ENCODE measurements at regions not wholly inside any gene's neighbourhood (a gene's known extent, or its start where the extent isn't known, plus 50 kb on each side); places are given as distances from the start of the nearest gene placed in this dataset.

DNA sequence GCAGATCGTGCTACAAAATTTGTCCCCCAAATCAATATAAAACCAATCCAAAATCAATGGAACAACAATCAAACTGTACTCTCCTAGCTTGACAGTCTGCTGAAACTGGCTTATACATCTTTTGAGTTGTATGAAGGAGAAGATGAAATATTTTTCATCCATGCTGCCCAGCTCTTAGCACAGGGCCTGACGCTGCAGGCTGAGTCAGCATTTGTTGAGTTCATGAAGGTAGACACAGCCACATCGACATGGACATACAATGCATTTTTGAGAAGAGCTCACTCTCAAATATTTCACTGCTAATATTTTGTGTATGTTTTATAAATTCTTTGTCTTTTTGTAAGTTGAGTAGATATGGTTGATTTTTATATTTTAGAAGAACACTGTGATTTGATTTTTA, 327.3 kb downstream of the OTOL1 start:
- BruUV-seq (replicated peaks): no TSS peak
- Histone ChIP-seq H3K36me3 (ENCODE audit: control insufficient read depth, insufficient read depth, low read length) (no peaks in the 10 kb centered on the region), H3K4me3 (no peak overlapping the region), H3K9me1 (ENCODE audit: control insufficient read depth, insufficient read depth, low read length) (no peaks in the 10 kb centered on the region), H3K9me3 (replicated peaks; ENCODE audit: control insufficient read depth, insufficient read depth, low read depth, low read length) (no peaks in the 10 kb centered on the region; the same call in 1 of the 2 replicates), H3K9ac (ENCODE audit: insufficient read depth in 1 of 2, low read depth in 2 of 2, low read length in 2 of 2) (no peak overlapping the region), H3K79me2 (ENCODE audit: control insufficient read depth, insufficient read depth, low read length) (no peaks in the 10 kb centered on the region), H3K4me1 (replicated peaks in 1 of 2; ENCODE audit: control insufficient read depth in 2 of 2, insufficient read depth in 2 of 2, low read length in 2 of 2) (no peaks in the 10 kb centered on the region), H3K27ac (ENCODE audit: extremely low read depth, low read depth, low read length) (no peak overlapping the region), H4K20me1 (replicated peaks; ENCODE audit: control insufficient read depth, insufficient read depth, low read length) (no peaks in the 10 kb centered on the region), H2AFZ (ENCODE audit: low read depth, low read length) (no peak overlapping the region), H3K4me2 (ENCODE audit: insufficient read depth, low read length) (no peak overlapping the region), H3K27me3 (ENCODE audit: control insufficient read depth in 2 of 2, insufficient read depth in 2 of 2, low read length in 2 of 2) (no peaks in the 10 kb centered on the region)
- FAIRE-seq (no peak), DNase-seq (ENCODE audit: extremely low read depth in 1 of 4, low spot score in 3 of 4) (no peak), ATAC-seq (no peak)
- intact Hi-C loops (cut with micrococcal nuclease) (no loop called here), in situ Hi-C loops (cut with MboI) (no loop called here)
- ChIA-PET POLR2A (no interaction called here), CTCF (ENCODE audit: low intra/inter-chr PET ratio) (no interaction called here)
- 3% methylated on average over 3 of the region's 3 CpGs for WGBS (ENCODE audit: insufficient coverage, low coverage, missing lambda C conversion rate)
- TF ChIP-seq PTRF (tag; IDR thresholded peaks at IDR 0.05) (no peak), COPS2 (conservative IDR thresholded peaks at IDR 0.05) (no peak), SNIP1 (IDR thresholded peaks at IDR 0.05; ENCODE audit: low read depth) (no peak), MAFG (tag; conservative IDR thresholded peaks at IDR 0.05) (0 out of 2 replicates have a peak, but pooled peaks have one; percentile 20), SIN3A (IDR thresholded peaks at IDR 0.05; ENCODE audit: borderline replicate concordance in 2 of 2, control insufficient read depth in 1 of 2, low read depth in 2 of 2, low read length in 2 of 2) (no peak), RBM17 (IDR thresholded peaks at IDR 0.05; ENCODE audit: borderline replicate concordance, low read depth, low read length) (no peak)
- TF ChIP-seq, protein P1, sequence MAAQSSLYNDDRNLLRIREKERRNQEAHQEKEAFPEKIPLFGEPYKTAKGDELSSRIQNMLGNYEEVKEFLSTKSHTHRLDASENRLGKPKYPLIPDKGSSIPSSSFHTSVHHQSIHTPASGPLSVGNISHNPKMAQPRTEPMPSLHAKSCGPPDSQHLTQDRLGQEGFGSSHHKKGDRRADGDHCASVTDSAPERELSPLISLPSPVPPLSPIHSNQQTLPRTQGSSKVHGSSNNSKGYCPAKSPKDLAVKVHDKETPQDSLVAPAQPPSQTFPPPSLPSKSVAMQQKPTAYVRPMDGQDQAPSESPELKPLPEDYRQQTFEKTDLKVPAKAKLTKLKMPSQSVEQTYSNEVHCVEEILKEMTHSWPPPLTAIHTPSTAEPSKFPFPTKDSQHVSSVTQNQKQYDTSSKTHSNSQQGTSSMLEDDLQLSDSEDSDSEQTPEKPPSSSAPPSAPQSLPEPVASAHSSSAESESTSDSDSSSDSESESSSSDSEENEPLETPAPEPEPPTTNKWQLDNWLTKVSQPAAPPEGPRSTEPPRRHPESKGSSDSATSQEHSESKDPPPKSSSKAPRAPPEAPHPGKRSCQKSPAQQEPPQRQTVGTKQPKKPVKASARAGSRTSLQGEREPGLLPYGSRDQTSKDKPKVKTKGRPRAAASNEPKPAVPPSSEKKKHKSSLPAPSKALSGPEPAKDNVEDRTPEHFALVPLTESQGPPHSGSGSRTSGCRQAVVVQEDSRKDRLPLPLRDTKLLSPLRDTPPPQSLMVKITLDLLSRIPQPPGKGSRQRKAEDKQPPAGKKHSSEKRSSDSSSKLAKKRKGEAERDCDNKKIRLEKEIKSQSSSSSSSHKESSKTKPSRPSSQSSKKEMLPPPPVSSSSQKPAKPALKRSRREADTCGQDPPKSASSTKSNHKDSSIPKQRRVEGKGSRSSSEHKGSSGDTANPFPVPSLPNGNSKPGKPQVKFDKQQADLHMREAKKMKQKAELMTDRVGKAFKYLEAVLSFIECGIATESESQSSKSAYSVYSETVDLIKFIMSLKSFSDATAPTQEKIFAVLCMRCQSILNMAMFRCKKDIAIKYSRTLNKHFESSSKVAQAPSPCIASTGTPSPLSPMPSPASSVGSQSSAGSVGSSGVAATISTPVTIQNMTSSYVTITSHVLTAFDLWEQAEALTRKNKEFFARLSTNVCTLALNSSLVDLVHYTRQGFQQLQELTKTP (IDR thresholded peaks at IDR 0.05; ENCODE audit: low read depth in 1 of 2, partially characterized antibody in 2 of 2): no peak
